Umbilical cord (tissue), 1 donor: ENCODE measurements at regions not wholly inside any gene's neighbourhood (a gene's known extent, or its start where the extent isn't known, plus 50 kb on each side); places are given as distances from the start of the nearest gene placed in this dataset.
"Not testable (repeated sequence)": the region's sequence is repeated elsewhere in the genome, so short reads cannot be mapped to it uniquely, and the experiment has no call there.

ENCODE experiments used
- DNase-seq: peaks from one replicate; pipeline ENCODE4 v3.0.0-alpha.2; 2015; ENCODE audit warnings: low spot score

DNA sequence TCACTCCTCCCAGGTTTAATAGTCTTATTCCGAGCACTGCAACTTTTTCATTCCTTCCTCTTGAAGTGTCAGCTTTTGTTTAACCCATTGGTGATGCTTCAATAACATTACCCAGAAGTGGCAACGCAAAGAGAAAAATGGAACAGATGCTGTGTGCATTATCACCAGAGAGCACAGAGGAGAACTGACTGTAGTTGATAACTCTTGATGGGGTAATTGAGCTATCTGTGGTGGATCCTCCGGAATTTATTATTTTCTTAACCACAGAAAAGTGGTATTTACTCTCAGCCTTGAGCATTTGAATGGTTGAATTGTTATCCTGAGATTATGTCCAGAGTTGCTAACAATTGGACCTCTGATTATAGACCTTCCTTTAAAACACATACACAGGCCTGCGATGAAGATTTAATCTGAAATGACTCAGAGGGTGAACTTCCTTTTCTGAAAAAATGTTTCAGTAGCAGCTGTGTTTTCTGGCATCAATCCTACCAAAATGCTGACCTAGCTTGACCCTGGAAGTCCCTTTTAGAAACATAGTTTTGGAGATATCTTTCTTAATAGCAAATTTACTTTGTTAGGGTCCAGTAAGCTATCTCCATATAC lies 1584.4 kb upstream of the LRRTM3 start:
- peak; percentile 68 for DNase-seq

DNA sequence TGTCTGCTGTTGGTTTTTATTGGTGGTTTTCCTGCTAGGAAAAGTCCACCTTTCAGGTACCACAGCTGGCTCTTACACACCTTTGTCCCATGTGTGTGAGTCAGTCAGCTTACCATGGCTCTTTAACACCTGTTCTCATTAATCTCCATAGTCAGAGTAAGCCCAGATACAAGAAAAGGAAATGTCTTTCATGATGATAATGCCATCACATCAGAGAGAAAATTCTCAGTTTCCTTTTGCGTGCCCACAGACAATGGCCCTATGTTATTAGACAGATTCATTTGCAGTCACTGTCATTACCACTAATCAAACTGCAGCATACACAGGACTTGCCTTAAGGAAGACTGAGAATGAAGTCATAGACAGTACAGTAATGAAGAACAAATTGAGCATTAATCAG lies 1583.6 kb upstream of the LRRTM3 start:
- no peak for DNase-seq

DNA sequence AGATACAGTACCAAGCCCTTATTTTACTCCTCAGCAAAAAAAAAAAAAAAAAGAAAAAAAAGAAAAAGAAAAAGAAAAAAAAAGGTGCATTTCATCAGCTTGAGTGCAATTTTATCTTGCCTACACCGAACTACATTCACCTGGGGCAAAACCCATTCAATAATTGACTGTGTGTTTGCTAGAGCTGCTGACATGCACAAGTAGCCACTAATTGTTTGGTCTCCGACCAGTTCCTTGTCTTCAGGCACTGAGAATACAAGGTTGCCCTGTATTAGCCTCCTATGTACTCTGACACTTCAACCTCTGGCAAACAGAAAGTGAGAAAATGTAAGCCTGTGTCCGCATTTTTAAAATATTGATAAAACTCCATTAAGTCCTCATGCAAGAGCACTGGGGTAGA lies 1579.4 kb upstream of the LRRTM3 start:
- no peak for DNase-seq

DNA sequence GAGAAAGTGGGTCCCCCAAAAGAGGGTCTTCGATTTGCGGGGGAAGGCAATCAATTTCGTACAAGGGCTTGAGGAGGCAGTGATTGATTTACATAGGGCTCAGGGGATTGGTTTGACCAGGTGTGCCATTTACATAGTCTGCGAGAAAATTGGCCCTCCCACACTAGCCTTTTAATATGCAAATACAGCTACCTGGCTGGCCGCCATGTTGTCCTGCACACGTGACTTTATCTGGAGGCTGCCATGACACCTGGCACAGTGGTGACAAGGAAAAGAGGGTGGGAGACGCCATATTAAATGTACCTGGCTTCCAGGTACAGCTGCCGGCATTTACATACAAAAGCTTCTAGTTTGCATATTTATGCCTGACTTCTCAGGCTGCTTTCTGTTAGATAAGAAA lies 1577.2 kb upstream of the LRRTM3 start:
- no peak for DNase-seq

DNA sequence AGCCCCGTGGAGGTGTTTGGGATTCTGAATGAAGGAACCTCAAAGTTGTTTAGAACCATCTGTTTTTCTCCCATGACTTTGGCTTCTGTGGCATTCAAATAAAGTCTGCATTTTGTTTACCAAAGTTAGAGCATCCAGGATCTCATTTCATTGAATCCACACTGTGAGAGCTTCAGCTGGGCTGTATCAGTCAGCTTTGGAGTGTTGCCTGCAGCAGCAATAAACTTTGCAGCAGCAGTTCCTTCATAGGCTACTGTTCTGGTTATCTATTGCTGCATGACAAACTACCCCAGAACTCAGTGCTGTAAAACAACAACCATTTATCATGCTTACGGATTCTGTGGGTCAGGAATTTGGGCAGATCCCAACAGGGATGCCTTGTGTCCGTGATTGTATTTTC lies 1575.2 kb upstream of the LRRTM3 start:
- DNase-seq = no peak

DNA sequence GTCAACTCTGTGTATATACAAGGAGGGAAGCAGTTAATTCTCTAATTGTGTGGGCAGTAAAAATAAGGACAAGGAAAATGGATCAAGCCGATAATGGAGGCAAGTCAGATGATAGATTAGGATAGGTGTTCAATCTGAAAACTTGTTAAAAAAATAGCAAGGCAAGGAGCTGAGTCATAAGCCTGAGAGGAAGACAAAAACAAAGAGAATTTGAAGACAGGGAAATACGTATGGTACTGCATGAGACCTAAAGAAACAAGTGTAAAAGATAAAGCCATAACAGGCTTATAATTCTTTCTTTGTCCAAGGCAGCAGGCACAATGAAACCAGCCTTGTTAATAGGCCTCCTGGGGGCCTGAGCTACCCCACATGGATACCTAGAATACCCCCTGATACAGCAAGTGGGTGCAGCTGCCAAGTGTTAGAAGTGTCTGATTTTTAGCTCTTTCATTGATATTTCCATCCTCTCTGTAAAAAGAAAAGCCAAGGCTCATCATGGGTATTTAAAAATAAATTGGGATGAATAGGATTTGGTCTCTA lies 1570.6 kb upstream of the LRRTM3 start:
- no peak for DNase-seq

DNA sequence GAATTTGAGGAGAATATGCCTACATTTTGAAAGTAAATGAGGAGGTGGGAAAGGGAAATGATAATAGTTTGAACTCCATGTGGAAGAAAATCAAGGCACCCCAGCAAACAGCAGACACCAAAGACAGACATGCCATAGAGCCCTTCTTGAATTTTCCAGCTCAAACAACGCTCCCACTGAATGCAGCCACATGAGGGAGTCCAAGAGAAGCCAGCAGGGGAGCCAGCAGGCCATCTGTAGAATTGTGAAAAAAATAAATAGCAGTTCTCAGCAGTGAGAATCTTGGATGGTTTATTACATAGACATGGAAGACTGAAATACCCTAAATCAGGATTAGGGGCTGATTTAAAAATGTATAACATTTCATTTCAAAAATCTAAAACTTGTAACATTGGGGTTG lies 1567.3 kb upstream of the LRRTM3 start:
- no peak for DNase-seq

DNA sequence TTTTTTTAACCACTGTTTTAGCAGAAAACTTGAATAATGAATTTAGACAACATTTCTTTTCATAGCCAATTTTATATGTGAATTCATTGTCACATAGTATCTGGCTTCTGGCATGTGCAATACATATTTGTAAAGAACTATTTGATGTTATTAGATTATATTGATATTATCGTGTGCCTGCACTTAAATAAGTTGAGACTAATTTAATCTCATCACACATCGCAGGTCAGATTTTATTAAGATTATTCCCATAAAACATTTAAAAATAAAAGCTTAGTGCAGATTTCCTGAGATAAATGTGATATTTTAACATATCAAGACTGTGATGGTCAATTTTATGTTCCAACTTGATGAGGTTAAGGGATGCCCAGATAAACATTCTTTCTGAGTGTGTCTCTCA lies 1565.3 kb upstream of the LRRTM3 start:
- DNase-seq = no peak

DNA sequence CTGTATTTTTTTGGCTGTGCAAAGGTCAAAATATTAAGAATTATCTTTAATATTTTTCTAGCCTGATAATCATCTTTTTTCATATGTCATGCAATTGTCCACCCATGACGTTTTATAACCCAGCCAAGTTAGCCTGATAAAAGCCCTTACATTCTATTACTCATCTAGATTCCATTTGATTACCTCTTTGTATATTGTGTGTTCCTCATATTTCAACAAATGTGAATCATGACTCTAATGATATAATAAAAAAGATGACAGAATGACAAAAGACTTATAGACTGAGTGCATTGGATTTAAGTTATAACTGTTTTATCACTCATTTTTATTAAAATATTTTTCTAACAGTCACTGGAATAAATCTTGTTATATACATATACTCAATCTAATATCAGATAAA lies 1560.0 kb upstream of the LRRTM3 start:
- DNase-seq = no peak

DNA sequence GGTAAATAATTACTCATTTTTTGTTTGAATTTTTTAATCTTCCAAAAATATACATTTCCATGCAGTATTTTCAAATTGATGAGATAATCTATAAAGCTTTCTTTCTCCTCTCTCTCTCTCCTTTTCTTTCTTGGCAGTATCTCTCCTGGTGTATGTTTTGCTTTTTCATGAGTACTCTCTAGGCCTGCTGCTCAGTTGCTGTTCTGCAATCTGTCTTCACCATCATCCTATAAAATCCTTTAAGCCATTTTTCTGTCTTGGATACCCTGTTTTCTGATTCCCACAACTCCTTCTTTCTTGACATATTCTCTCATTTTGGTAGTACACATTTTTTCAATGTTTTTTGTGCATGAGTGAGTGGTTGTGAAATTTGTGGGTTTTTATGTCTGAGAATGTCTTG lies 1558.1 kb upstream of the LRRTM3 start:
- no peak for DNase-seq

DNA sequence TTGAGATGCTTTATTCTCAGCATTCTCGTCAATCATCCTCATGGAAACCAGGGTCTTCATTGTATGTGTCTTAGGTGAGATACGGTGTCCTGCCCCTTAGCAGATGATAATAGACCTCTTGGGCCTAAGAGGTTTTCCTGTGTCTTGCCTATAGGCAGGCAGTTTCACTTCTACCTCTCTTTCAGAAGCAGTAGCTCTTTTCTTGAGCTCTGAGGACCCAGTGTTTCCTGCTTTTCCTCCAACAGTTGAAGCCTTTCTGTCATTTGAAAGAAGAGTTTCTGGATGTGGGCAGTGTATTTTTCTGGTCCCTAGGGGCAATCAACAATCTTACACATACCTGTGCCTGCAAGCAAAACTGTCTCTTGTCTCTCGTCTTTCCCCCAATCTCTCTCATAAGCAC lies 1550.3 kb upstream of the LRRTM3 start:
- no peak for DNase-seq

DNA sequence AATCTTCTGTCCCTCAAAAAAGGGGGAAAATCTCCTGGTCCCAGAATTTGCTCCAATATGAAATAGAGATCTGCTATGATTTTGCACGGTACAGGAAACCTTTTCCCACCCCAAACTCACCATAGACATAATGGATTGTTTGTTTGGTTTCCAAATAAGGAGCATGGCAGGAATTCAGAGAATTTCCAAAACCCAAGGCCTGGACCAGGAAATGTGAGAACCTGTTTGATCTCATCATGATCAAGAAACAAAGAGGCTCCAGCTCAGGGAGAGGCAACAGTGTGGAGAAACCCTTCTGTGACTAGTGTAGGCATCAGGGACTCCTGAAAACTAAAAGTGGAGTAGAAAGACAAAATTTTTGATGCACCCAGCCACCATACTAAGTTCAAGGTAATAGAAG lies 1548.1 kb upstream of the LRRTM3 start:
- no peak for DNase-seq

DNA sequence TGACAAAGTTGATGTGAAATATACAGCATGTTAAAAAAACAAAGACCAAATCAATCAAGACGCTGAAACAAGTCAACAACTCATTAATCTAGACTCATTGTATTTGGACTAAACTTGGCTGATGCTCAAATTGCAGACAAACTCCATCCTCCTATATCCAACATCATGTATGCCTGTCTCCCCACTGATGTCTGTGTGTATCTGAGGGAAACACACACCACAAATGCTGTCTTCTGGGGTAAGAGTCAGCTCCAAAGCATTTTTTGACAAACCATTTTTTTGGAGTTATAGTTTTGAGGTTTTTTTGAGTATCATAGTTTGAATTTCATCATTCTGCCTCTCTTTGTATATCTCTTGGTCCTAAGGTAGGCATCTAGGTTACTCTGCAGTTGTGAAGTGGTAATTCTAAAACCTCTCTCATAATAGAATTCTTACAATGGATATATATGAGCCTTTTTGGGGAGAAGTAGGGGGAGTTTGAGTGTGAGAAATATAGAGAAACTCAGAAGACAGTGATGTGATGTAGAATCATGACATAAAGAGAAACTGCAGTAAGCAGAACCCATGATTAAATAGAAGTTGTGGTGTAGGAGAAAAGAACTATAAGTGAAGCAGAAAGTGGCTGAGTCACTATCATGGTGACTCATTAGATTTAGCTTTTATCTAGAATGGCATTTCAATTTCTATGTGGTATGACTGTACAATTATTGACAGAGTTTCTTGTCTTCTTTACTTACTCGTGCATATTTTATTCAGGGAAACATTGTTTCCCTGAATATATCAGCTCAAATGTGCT lies 1531.1 kb upstream of the LRRTM3 start:
- peak; percentile 10 for DNase-seq

DNA sequence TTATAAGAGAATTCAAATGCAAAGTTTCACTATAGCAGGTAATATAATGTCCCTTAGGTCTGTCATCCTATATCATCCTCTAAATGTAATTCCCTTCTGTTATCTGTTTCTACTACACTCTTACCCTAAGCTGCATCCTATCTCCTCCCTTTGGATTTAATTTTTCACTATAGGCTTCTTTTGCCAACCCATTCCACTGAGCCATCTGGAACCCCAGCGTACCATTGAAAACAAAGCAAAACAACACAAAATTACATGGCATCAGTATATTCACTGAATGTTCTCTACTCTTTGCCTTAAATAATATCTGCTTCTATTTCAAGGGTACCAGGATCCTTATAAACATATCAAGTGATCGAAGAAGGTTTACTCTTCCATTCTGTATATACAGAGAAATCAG lies 1530.2 kb upstream of the LRRTM3 start:
- DNase-seq = no peak

DNA sequence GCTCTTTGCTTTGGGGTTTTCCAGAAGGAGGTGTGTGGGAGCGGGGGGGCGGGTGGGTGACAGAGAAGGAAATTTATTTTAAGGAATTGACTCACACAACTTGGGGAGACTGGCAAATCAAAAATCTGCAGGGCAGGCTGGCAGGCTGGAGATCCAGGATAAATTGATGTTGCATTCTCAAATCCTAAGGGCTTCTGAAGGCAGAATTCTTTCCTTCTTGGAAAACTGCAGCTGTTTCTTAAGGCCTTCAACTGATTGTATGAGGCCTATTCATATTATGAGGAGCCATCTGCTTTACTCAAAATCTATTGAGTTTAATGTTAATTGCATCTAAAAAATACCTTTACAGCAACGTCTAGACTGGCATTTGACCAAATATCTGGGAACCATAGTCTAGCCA lies 1528.8 kb upstream of the LRRTM3 start:
- no peak for DNase-seq

DNA sequence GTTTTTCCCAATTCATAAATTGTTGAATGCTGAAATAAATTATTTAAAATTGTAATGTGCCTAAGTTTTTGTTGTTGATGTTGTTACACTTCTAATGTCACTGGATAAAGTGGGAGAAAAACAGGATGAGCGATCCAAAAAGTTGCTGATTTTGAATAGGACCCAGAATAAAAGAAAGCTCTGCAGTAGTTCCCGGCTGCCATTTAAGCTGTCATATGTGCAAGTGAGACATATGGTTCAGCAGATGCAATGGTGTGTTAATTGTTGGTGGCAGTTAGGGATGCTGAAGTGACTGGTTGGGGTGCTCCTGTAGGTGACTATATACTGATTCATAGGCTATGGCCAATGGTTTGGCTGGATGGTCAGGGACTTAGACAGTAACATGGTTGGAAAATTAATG lies 1517.4 kb upstream of the LRRTM3 start:
- no peak for DNase-seq

DNA sequence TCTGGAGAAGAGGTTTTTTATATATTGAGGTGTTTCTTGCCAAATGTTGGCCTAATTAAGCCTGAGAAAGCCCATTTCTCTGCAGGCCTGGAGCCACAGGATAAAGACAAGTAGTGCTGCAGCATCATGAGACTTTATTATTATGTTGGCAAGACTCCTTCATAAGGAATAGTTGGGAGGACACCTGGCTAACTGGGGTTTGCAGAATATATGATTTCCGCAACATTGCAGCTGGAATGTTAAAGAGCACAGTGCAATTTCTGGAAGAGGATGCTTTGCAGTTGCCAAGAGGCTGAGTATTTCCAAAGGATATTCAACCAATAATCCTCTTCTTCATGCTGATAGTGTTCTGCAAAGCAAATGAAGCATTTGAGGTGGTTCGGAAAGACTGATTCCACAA lies 1512.8 kb upstream of the LRRTM3 start:
- DNase-seq = no peak

DNA sequence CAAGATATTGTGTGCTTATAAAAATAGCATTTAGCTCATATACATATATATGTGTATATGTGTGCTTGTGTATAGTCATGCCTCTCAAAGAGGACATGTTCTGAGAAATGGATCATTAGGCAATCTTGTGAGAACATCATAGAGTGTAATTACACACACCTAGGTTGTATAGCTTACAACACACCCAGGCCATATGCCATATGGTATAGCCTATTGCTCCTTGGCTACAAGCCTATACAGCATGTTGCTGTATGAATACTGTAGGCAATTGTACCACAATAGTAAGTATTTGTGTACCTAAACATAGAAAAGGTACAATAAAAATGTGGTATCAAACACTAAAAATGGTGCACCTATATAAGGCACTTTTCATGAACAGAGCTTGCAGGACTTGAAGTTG lies 1510.5 kb upstream of the LRRTM3 start:
- no peak for DNase-seq

DNA sequence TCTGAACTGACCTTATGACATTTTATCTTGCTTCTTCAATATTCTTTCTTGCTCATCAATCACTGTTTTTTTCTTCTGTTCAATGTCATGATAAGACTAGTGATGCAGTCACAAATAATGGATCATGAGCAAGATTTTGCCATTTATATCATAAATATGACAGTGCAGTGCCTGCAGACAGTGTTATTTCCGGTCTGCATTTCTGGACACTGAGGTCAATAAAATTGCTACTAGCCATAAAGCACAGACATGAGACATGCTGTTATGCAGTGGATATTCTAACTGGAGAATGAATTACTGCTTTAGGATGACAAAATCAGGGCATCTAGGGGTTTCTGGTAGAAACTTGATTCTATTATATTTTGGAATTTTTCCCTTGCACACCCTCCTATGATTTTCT lies 1509.7 kb upstream of the LRRTM3 start:
- no peak for DNase-seq

DNA sequence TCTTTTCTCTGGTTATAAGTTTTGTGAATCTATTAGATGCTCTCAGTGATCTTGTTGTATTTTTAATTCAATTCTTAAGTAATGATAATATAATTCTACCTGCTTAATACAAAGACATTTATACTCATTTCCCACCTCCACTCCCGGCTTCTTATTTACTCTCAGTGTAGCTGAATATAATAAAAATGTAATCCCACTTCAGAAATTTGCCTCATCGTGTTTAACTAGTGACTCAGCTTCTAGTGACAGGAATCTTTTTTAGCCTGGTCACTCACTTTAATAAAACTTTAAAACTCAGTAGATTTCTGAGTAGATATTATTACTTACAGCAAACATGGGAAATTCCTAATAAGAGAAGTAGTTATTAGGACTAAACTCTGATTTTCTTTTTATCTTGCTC lies 1506.2 kb upstream of the LRRTM3 start:
- DNase-seq = no peak

DNA sequence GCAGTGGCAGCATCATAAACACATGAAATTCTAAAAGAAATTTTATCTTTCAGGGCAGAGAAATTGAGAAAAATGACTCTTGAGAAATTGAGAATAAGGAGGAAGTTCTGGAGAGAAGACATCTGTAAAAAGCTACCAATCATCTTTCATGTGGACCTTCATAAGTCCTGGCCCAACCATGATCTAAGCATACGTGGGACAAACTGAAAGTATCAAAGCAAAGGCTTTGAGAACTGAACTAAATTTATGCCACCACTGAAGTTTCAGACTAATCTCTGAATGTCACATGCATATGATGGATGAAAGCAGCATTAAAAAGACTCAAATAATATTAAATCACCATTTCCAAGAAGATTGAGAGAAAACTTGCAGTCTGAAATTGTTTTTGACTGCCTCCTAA lies 1502.8 kb upstream of the LRRTM3 start:
- no peak for DNase-seq

DNA sequence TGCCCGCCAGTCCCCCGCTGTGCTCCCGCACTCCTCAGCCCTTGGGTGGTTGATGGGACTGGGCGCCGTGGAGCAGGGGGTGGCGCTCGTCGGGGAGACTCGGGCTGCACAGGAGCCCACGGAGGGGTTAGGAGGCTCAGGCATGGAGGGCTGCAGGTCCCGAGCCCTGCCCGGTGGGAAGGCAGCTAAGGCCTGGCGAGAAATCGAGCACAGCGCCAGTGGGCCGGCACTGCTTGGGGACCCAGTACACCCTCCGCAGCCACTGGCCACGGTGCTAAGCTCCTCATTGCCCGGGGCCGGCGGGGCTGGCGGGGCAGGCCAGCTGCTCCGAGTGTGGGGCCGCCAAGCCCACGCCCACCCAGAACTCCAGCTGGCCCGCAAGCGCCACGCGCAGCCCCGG lies 1496.5 kb upstream of the LRRTM3 start:
- not testable (repeated sequence) for DNase-seq

DNA sequence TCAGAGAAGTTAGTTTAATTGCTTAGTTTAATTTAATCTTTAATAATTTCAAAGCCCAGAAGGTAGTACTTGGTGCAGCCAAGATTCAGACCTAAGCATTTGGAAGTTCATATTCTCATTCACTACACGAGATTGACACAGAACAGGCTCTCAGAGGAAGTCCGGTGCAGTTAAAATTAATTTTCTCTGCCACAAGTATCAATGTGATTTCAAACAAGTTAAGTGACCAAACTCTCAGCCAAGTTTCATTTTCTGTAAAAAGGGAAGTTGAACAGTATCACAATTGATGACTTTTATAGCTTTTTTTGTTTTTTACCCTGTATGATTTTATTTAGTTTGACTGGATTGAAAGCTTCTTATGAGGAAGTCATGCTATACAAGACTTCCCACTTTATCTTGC lies 1494.9 kb upstream of the LRRTM3 start:
- no peak for DNase-seq

DNA sequence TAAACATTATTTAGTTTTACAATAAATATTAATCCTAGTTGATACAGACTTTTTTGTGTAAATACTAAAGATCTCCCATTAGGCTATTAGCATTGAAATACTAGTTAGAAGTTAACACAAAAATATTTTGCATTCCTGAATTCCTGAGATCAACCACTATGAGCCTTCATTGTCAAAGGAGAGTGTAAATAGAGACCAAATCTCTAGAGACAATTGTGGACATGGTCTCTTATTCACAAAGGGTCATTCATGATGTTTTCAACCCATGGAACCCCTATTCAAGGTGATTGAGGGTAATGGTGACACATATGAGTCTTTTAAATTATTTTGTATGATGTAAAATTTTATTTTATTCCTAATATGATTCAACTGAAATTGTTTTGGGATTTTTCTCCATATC lies 1454.8 kb upstream of the LRRTM3 start:
- DNase-seq = no peak
